ENCODE measurements at regions not wholly inside any gene's neighbourhood (a gene's known extent, or its start where the extent isn't known, plus 50 kb on each side); places are given as distances from the start of the nearest gene placed in this dataset.

GRCh38 chr4:153916273-153916755, 127.4 kb upstream of the SFRP2 start:
- Histone ChIP-seq H2BK20ac (ENCODE audit: low read length) (no peak overlapping the region), H2BK120ac (replicated peaks; ENCODE audit: low read depth, low read length) (no peak overlapping the region), H3K14ac (ENCODE audit: insufficient read length) (no peak overlapping the region), H3K4ac (replicated peaks; ENCODE audit: insufficient read length, low read depth, low read length) (no peak overlapping the region), H3K27me3 (replicated peaks in 1 of 4; ENCODE audit: control insufficient read depth in 3 of 4, extremely low read depth in 1 of 4, insufficient read depth in 3 of 4, low read length in 3 of 4) (no peaks in the 10 kb centered on the region), H3K23ac (ENCODE audit: insufficient read length) (no peak overlapping the region), H3K79me2 (ENCODE audit: control insufficient read depth in 1 of 2, insufficient read depth in 2 of 2, low read length in 2 of 2) (no peaks in the 10 kb centered on the region), H2AFZ (ENCODE audit: low read length) (no peak overlapping the region), H3K23me2 (ENCODE audit: low read depth, low read length) (no peaks in the 10 kb centered on the region), H3K18ac (ENCODE audit: extremely low read depth, low read length) (no peak overlapping the region), H2BK12ac (ENCODE audit: low read depth, low read length) (no peak overlapping the region), H3K9ac (replicated peaks in 1 of 4; ENCODE audit: extremely low read depth in 1 of 4, low read depth in 3 of 4, low read length in 3 of 4) (no peak overlapping the region), H3K4me3 (ENCODE audit: extremely low read depth in 1 of 4, insufficient read depth in 2 of 4, low read depth in 3 of 4, low read length in 4 of 4) (no peak overlapping the region), H3K27ac (ENCODE audit: low read depth, low read length) (no peak overlapping the region), H4K8ac (ENCODE audit: extremely low read depth, insufficient read depth, low read length) (no peak overlapping the region), H3K4me1 (replicated peaks in 1 of 4; ENCODE audit: control insufficient read depth in 3 of 4, insufficient read depth in 4 of 4, low read length in 3 of 4) (no peaks in the 10 kb centered on the region), H2BK5ac (ENCODE audit: low read depth, low read length) (no peak overlapping the region), H4K91ac (replicated peaks; ENCODE audit: insufficient read length, low read length) (no peak overlapping the region), H3K56ac (replicated peaks; ENCODE audit: insufficient read length, low read depth, low read length) (no peak overlapping the region), H2BK15ac (ENCODE audit: low read length) (no peak overlapping the region), H3K79me1 (ENCODE audit: low read depth, low read length) (no peaks in the 10 kb centered on the region), H3K4me2 (ENCODE audit: insufficient read depth in 1 of 2, low read depth in 2 of 2, low read length in 2 of 2) (no peak overlapping the region), H4K20me1 (replicated peaks in 1 of 2; ENCODE audit: control insufficient read depth in 1 of 2, insufficient read depth in 2 of 2, low read length in 2 of 2) (no peaks in the 10 kb centered on the region), H4K5ac (ENCODE audit: insufficient read length, low read depth, low read length) (no peak overlapping the region), H2AK5ac (ENCODE audit: low read depth, low read length) (no peak overlapping the region), H3K9me3 (ENCODE audit: insufficient read depth in 2 of 2, low read depth in 1 of 2, low read length in 1 of 2) (no peaks in the 10 kb centered on the region), H3K36me3 (ENCODE audit: control insufficient read depth in 2 of 4, insufficient read depth in 4 of 4, low read length in 3 of 4) (no peaks in the 10 kb centered on the region)
- POLR2A ChIA-PET (ENCODE audit: partially characterized antibody): no interaction called here
- no peak for TF ChIP-seq RBBP5 (IDR thresholded peaks at IDR 0.05; ENCODE audit: borderline replicate concordance, low read depth, low read length)
- no peak for TF ChIP-seq CHD1 (IDR thresholded peaks at IDR 0.05; ENCODE audit: low read depth, low read length)
- no peak for TF ChIP-seq TAF7 (optimal IDR thresholded peaks at IDR 0.05; ENCODE audit: borderline replicate concordance, low read depth, low read length)
- no peak for TF ChIP-seq RAD21 (IDR thresholded peaks at IDR 0.05 in 1 of 2, conservative IDR thresholded peaks at IDR 0.05 in 1 of 2; ENCODE audit: low read depth in 2 of 2, low read length in 2 of 2)
- no peak for TF ChIP-seq RFX5 (IDR thresholded peaks at IDR 0.05; ENCODE audit: borderline replicate concordance, low read depth, low read length)
- no peak for TF ChIP-seq MAX (IDR thresholded peaks at IDR 0.05)
- no peak for TF ChIP-seq ASH2L (IDR thresholded peaks at IDR 0.05; ENCODE audit: low read length)
- TF ChIP-seq EZH2 (IDR thresholded peaks at IDR 0.05; ENCODE audit: low read depth, low read length, severe bottlenecking): no peak
- no peak for TF ChIP-seq POLR2AphosphoS5 (IDR thresholded peaks at IDR 0.05; ENCODE audit: low read depth, low read length)
- TF ChIP-seq GABPA (IDR thresholded peaks at IDR 0.05; ENCODE audit: borderline replicate concordance, insufficient read depth, low read length): no peak
- TF ChIP-seq SIN3A (conservative IDR thresholded peaks at IDR 0.05 in 1 of 2, IDR thresholded peaks at IDR 0.05 in 1 of 2; ENCODE audit: low read depth in 1 of 2, low read length in 2 of 2): no peak
- no peak for DNase-seq (ENCODE audit: low read depth in 1 of 2, low spot score in 2 of 2)
- WGBS, 2 experiments (ENCODE audit: extremely low coverage in 1 of 2, insufficient coverage in 1 of 2, insufficient read length in 1 of 2, insufficient replicate concordance in 2 of 2, low coverage in 1 of 2, low lambda C conversion rate in 2 of 2, missing lambda C conversion rate in 1 of 2): 90% methylated on average over 5 of the region's 5 CpGs; no CpG with 5 or more reads in 1 of the 2 experiments
- FAIRE-seq: no peak
- CTCF ChIA-PET (ENCODE audit: partially characterized antibody): interaction anchor here (0.6 to 0.7 kb wide), 3 partner anchors 126 to 620 kb away, joined by 3 to 5 read pairs (median 4); no protein-coding TSS in a partner anchor

Measured in H1 (cell line).